K562 (cell line): ENCODE measurements at regions not wholly inside any gene's neighbourhood (a gene's known extent, or its start where the extent isn't known, plus 50 kb on each side); places are given as distances from the start of the nearest gene placed in this dataset.

Experiments
- ATAC-seq: fragments of 200-7000 bp; cut with Tn5 transposase; 3 replicates; pipeline ENCODE4 v1.9.1; 2020; ENCODE audit warnings: moderate library complexity
- BruUV-seq: library from RNA; stranded (reverse); fragments of 400-500 nt; replicated peaks from 2 replicates; lab custom pipeline; 2021; lab: Mats Ljungman, UMichigan
- CTCF ChIA-PET: fragments of 300-600 bp; formaldehyde crosslinking; extraction: SDS; loops from one replicate; lab custom pipeline; 2021; ENCODE audit warnings: low intra/inter-chr PET ratio; lab: Yijun Ruan, JAX
- POLR2A ChIA-PET: fragments of 300-600, 350-650 bp; sonication (Branson Sonifier 250); formaldehyde crosslinking; extraction: SDS; loops from one replicate; lab custom pipeline; 2021; ENCODE audit warnings: antibody characterized with exemption, inconsistent platforms; lab: Yijun Ruan, JAX
- DNase-seq, 4 experiments: peaks; one replicate each; pipeline versions ENCODE4 v3.0.0 to v3.0.0-alpha.2; 2011 to 2018; ENCODE audit warnings: low spot score in 3 of 4, mixed read lengths in 3 of 4; ENCODE audit errors: extremely low read depth in 1 of 4
- FAIRE-seq: peaks from 2 replicates; lab custom pipeline; 2011; peaks lifted over from hg19 to GRCh38; lab: Jason Lieb, UNC
- H2AFZ ChIP-seq: 2 replicates; pipeline ENCODE4 v1.6.0; 2011; ENCODE audit warnings: low read depth, low read length, control low read depth, inconsistent platforms
- H3K27ac ChIP-seq: fragments of 200-600 bp; 3 replicates; pipeline ENCODE4 v1.8.0; 2011; ENCODE audit warnings: low read depth, mild to moderate bottlenecking, control low read depth, inconsistent platforms, low read length, moderate library complexity, mixed read lengths; ENCODE audit errors: extremely low read depth
- H3K27me3 ChIP-seq, 2 experiments: fragments of 300-600 bp in 1 of 2; 2 replicates in 1 of 2; 3 replicates in 1 of 2; pipeline versions ENCODE4 v1.6.0 to v1.8.0; 2011; ENCODE audit warnings: inconsistent platforms in 2 of 2, low read length in 2 of 2, mild to moderate bottlenecking in 1 of 2, mixed read lengths in 1 of 2, moderate library complexity in 1 of 2; ENCODE audit not compliant: control insufficient read depth in 2 of 2, insufficient read depth in 2 of 2
- H3K36me3 ChIP-seq: fragments of 300-600 bp; 3 replicates; pipeline ENCODE4 v1.8.0; 2011; ENCODE audit warnings: mild to moderate bottlenecking, low read length, inconsistent platforms; ENCODE audit not compliant: control insufficient read depth, insufficient read depth
- H3K4me1 ChIP-seq, 2 experiments: fragments of 200-600 bp in 1 of 2; replicated peaks in 1 of 2; 2 replicates in 1 of 2; 3 replicates in 1 of 2; pipeline versions ENCODE4 v1.5.1 to v1.8.0; 2011; ENCODE audit warnings: inconsistent platforms in 2 of 2, low read length in 2 of 2, mild to moderate bottlenecking in 1 of 2, mixed read lengths in 1 of 2, moderate library complexity in 1 of 2; ENCODE audit not compliant: control insufficient read depth in 2 of 2, insufficient read depth in 2 of 2
- H3K4me2 ChIP-seq: 2 replicates; pipeline ENCODE4 v1.6.1; 2011; ENCODE audit warnings: low read length, control low read depth, inconsistent platforms, mixed read lengths; ENCODE audit not compliant: insufficient read depth
- H3K4me3 ChIP-seq: fragments of 200-600 bp; sonication (generic), shearing (Covaris generic); 2 replicates; pipeline ENCODE4 v1.5.1; 2016; ENCODE audit warnings: control low read depth, inconsistent platforms
- H3K79me2 ChIP-seq: fragments of 200-600 bp; 3 replicates; pipeline ENCODE4 v1.8.0; 2011; ENCODE audit warnings: low read length, inconsistent platforms; ENCODE audit not compliant: control insufficient read depth, insufficient read depth
- H3K9ac ChIP-seq, 2 experiments: 2 replicates each; pipeline versions ENCODE4 v1.6.0 to v1.6.1; 2011; ENCODE audit warnings: low read depth in 2 of 2, low read length in 2 of 2, control low read depth in 1 of 2, inconsistent platforms in 1 of 2, mild to moderate bottlenecking in 1 of 2, mixed read lengths in 1 of 2; ENCODE audit not compliant: insufficient read depth in 1 of 2
- H3K9me1 ChIP-seq: one replicate; pipeline ENCODE4 v1.6.0; 2011; ENCODE audit warnings: inconsistent platforms, mild to moderate bottlenecking, low read length, moderate library complexity; ENCODE audit not compliant: control insufficient read depth, insufficient read depth
- H3K9me3 ChIP-seq: replicated peaks from 2 replicates; pipeline ENCODE4 v1.5.1; 2011; ENCODE audit warnings: low read depth, low read length, inconsistent platforms; ENCODE audit not compliant: control insufficient read depth, insufficient read depth
- H4K20me1 ChIP-seq: replicated peaks from 2 replicates; pipeline ENCODE4 v1.6.1; 2011; ENCODE audit warnings: low read length, inconsistent platforms, mixed read lengths; ENCODE audit not compliant: control insufficient read depth, insufficient read depth
- GABPA ChIP-seq: fragments of 200-800 bp; sonication (Bioruptor generic); conservative IDR thresholded peaks from 2 replicates; pipeline ENCODE4 v1.6.1; 2016; ENCODE audit warnings: low read depth, missing genetic modification characterization, missing compliant biosample characterization
- MIER1 ChIP-seq: fragments of 450-650 bp; IDR thresholded peaks from 2 replicates; pipeline ENCODE4 v1.6.1; 2016; ENCODE audit warnings: antibody characterized with exemption, mild to moderate bottlenecking, low read depth
- SAFB2 ChIP-seq: fragments of 200-400 bp; formaldehyde crosslinking; IDR thresholded peaks from 2 replicates; pipeline ENCODE4 v1.6.1; 2018; ENCODE audit warnings: borderline replicate concordance, low read length, low read depth, moderate library complexity; ENCODE audit not compliant: severe bottlenecking
- ZNF316 ChIP-seq: fragments of 450-650 bp; IDR thresholded peaks from 2 replicates; pipeline ENCODE4 v1.6.1; 2016
- WGBS: fragments of 100-300 bp; shearing (Covaris generic); methylation state at CpG from one replicate; pipeline ENCODE4 v1.1.6; 2016; ENCODE audit warnings: low coverage, mixed read lengths; ENCODE audit not compliant: insufficient coverage; ENCODE audit errors: missing lambda C conversion rate; 5-methylcytosine and 5-hydroxymethylcytosine counted together
- in situ Hi-C: fragments of 300-500 bp; cut with MboI; formaldehyde crosslinking; loops from 4 replicates; pipeline ENCODE4 v1.15.0; 2018; ENCODE audit warnings: inconsistent platforms, mixed read lengths
- intact Hi-C: fragments of 100-400 bp; cut with micrococcal nuclease; formaldehyde crosslinking; loops from 2 replicates; pipeline ENCODE4 v1.14.2; 2022
- TF ChIP-seq, protein P1 (sequence below), 2 experiments: fragments of 450-650 bp; IDR thresholded peaks; 2 replicates each; pipeline ENCODE4 v1.6.1; 2016

DNA sequence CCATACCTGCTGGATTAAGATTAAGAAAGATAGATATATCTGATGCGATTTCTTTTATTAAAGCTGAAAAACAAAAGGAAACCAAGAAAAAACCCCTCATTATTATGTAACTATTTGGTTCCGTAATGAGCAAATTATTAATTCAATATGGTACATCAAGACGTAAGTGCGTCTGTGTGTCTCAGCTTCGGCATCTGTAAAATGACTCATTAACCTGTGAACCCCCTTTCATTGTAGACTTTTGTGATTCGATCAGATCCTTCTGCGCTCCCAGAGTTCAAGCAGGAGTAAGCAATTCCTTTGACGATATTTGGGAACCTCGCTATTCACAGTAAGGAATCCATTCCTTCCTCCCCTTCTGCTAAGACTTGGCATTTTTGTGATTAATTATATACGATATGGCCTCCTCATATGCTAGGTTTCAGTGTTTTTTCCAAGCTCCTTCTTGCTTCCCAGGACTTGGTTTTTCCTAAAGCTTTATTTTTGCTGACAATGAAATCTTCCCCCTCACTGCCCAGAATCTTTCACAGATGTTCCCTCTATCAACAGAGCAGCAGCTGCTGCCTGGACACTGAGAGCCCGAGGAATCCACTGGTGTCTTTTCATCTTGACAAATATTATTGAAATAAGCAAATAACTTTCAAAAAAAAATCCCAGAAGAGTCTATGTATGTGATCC lies 171.7 kb upstream of the CELF2 start:
- Histone ChIP-seq H3K4me1 (no peaks in the 10 kb centered on the region), H3K4me2 (no peak overlapping the region), H3K27ac (no peak overlapping the region), H3K9me1 (peaks cover 2% of the 10 kb centered on the region), H3K4me3 (no peak overlapping the region), H3K79me2 (no peaks in the 10 kb centered on the region), H3K27me3 (no peaks in the 10 kb centered on the region), H2AFZ (no peak overlapping the region), H4K20me1 (no peaks in the 10 kb centered on the region), H3K9me3 (no peaks in the 10 kb centered on the region), H3K36me3 (no peaks in the 10 kb centered on the region), H3K9ac (no peak overlapping the region)
- POLR2A ChIA-PET: no interaction called here
- no peak for FAIRE-seq
- no peak for ATAC-seq
- under 1% methylated on average over 11 of the region's 11 CpGs for WGBS
- TF ChIP-seq, protein P1, sequence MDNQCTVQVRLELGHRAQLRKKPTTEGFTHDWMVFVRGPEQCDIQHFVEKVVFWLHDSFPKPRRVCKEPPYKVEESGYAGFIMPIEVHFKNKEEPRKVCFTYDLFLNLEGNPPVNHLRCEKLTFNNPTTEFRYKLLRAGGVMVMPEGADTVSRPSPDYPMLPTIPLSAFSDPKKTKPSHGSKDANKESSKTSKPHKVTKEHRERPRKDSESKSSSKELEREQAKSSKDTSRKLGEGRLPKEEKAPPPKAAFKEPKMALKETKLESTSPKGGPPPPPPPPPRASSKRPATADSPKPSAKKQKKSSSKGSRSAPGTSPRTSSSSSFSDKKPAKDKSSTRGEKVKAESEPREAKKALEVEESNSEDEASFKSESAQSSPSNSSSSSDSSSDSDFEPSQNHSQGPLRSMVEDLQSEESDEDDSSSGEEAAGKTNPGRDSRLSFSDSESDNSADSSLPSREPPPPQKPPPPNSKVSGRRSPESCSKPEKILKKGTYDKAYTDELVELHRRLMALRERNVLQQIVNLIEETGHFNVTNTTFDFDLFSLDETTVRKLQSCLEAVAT (IDR thresholded peaks at IDR 0.05): no peak
- peak; percentile 2; the same call in 1 of the 2 replicates for TF ChIP-seq ZNF316
- TF ChIP-seq SAFB2: no peak
- in situ Hi-C loops: no loop called here
- intact Hi-C loops: no loop called here
- CTCF ChIA-PET: no interaction called here
- DNase-seq: no peak
- BruUV-seq: no TSS peak

DNA sequence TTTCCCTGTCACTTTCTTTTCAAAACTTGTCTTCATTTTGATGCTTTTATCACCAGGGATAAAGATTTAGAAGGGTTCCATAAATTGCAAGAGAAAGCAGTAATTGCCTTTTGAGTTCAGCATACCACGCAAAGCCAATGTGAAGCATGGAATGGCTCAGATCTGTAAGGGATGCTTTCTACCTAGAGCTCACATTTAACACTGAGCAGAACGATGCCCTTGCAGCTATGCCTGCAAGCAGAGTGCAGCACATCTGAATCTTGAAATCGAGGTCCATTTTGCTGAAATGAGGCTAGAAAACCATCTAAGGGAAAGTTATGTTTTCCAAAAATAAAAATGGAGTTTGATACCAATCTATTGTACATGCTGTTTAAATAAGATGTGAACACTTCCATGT lies 171.2 kb upstream of the CELF2 start:
- in situ Hi-C loops: no loop called here
- no peak for FAIRE-seq
- TF ChIP-seq GABPA (tag) (no peak), MIER1 (no peak)
- TF ChIP-seq, all 486 proteins: peak for 0
- POLR2A ChIA-PET: no interaction called here
- H4K20me1 ChIP-seq: no peaks in the 10 kb centered on the region
- ATAC-seq: no peak
- H3K27me3 ChIP-seq: no peaks in the 10 kb centered on the region
- H3K9me1 ChIP-seq: peaks cover 2% of the 10 kb centered on the region
- no peak overlapping the region for H3K4me2 ChIP-seq
- no peak overlapping the region for H3K27ac ChIP-seq
- no peak for DNase-seq
- CTCF ChIA-PET: no interaction called here
- BruUV-seq: no TSS peak
- no peaks in the 10 kb centered on the region for H3K36me3 ChIP-seq
- no peak overlapping the region for H3K9ac ChIP-seq
- H2AFZ ChIP-seq: no peak overlapping the region
- no peak overlapping the region for H3K4me3 ChIP-seq
- H3K9me3 ChIP-seq: no peaks in the 10 kb centered on the region
- intact Hi-C loops: no loop called here
- no peaks in the 10 kb centered on the region for H3K4me1 ChIP-seq
- 3% methylated on average over 3 of the region's 3 CpGs for WGBS
- H3K79me2 ChIP-seq: no peaks in the 10 kb centered on the region
